ENCODE measurements at regions not wholly inside any gene's neighbourhood (a gene's known extent, or its start where the extent isn't known, plus 50 kb on each side); places are given as distances from the start of the nearest gene placed in this dataset.

GRCh38 chr1:228990906-228991569 lies 255.8 kb downstream of the RHOU start:
- no peak for DNase-seq (ENCODE audit: low read depth)

GRCh38 chr1:228992044-228992443 lies 256.8 kb downstream of the RHOU start:
- DNase-seq (ENCODE audit: low read depth), result no peak

GRCh38 chr1:228992907-228993535 lies 257.7 kb downstream of the RHOU start:
- DNase-seq (ENCODE audit: low read depth), result no peak

DNA sequence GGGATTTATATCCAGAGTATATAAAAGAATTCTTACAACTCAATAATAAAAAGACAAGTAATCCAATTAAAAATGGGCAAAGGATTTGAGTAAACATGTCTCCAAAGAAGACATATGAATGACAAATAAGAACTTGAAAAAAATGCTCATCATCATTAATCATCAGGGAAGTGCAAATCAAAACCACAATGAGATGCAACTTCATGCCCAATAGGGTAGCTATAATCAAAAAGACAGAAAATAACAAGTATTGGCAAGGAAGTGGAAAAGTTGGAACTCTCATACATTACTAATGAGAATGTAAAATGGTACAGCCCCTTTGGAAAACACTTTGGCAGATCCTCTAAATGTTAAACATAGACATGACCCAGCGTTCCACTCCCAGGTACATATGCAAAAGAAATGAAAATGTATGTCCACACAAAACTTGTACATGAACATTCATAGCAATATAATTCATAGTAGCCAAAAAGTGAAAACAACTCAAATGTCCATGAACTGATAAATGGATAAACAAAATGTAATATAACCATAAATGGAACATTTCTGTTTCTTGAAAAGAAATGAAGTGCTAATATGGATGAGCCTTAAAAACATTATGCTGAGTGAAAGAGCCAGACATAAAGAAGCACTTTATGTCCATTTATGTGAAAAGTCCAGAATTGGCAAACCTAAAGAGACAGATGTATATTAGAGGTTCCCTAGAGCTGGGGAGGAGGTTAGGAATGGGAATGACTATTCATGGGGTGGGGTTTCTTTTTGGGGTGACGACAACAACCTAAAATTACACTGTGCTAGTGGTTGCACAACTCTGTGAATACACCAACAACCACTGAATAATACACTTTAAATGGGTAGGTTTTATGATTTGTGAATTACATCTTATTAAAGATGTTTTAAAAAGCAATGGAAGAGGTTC lies 259.7 kb downstream of the RHOU start:
- no peak for DNase-seq (ENCODE audit: low read depth)

- no peak for DNase-seq (ENCODE audit: low read depth)
These were observed 261.0 kb downstream of the RHOU start for GRCh38 chr1:228996281-228996680.

DNA sequence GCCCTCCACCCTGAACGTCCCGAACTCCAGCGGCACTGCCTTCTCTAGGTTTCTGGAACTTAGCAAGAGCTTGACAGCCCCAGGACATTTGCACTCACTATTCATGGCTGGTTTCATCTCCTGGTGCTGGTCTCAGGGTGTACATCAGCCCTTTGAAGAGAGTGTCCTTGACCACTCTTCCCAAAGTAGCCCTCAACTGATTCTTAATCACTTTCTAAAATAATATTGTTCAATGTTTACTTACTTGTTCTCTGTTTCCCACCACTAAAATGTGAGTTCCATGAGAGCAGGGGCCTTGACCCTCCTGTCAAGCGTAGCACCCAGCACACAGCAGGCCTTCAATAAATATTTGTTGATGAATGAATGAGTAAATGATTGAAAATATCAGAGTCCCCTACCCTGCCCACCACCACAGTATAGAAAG lies 262.5 kb downstream of the RHOU start:
- DNase-seq (ENCODE audit: low read depth), result no peak

DNA sequence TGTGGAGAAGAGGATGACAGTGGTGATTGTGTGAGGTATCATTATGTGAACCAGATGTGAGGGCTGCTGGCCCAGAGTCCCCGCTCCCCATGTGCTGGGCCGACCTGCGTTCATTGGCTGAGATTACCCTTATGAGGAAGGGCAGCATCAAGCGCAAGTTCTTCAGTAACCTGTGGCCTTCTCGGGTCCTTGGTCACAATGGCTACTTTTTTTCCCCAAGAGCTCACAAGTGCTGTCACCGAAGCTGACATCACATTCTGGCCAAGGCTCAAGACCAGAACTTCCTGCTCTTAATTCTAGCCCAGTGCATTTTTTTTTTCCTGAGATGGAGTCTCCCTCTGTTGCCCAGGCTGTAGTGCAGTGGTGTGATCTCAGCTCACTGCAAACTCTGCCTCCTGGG lies 262.9 kb downstream of the RHOU start:
- no peak for DNase-seq (ENCODE audit: low read depth)

GRCh38 chr1:228999446-229000170 lies 264.3 kb downstream of the RHOU start:
- no peak for DNase-seq (ENCODE audit: low read depth)

- DNase-seq (ENCODE audit: low read depth), result no peak
These were observed 264.9 kb downstream of the RHOU start for GRCh38 chr1:229000187-229000586.

DNA sequence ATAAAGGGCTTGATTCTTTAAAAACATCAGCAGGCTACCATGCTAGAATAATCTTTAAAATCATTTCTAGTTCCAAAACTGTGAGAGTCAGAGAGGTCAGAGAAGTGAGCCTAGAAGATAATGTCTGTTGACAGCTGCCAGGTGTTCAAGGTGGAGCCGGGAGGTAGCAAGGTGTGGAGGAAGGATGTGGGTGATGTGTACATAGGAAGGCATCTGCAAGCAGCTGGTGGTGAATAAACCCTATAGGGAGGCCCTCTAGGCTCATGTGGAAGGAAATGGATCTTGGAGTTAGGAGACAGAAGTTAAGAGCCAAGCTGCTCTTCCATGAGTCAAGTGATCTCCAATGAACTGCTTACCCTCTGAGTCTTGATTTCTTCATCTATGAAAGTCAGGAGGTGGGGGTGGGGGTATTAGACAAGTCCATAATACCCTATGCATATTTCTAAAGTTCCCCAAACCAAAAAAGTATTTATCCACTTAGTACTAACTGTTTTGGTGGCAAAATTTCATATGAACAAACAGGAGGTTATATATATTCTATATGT lies 266.3 kb downstream of the RHOU start:
- DNase-seq (ENCODE audit: low read depth), result no peak

GRCh38 chr1:229002037-229002436 lies 266.8 kb downstream of the RHOU start:
- no peak for DNase-seq (ENCODE audit: low read depth)

DNA sequence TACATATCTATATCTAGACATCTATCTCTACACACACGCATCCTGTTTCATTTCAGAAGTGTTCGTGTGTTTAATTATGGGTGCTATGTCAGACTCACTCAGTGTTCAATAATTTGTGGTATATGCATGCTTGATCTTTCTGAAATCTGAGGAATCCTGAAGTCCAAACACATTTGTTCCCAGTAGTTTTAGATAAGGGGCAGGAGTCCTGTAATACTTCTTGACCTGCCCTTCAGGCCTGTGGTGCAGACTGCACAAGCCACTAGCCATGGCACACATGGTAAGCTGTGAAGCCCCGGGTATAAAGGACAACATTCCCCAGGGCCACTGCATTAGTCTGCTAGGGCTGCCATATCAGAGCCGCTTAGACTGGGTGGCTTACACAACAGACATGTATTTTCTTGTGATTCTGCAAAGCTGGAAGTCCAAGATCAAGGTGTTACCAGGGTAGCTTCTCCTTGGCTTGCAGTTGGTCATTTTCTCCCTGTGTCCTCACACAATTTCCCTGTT lies 267.2 kb downstream of the RHOU start:
- no peak for DNase-seq (ENCODE audit: low read depth)

DNA sequence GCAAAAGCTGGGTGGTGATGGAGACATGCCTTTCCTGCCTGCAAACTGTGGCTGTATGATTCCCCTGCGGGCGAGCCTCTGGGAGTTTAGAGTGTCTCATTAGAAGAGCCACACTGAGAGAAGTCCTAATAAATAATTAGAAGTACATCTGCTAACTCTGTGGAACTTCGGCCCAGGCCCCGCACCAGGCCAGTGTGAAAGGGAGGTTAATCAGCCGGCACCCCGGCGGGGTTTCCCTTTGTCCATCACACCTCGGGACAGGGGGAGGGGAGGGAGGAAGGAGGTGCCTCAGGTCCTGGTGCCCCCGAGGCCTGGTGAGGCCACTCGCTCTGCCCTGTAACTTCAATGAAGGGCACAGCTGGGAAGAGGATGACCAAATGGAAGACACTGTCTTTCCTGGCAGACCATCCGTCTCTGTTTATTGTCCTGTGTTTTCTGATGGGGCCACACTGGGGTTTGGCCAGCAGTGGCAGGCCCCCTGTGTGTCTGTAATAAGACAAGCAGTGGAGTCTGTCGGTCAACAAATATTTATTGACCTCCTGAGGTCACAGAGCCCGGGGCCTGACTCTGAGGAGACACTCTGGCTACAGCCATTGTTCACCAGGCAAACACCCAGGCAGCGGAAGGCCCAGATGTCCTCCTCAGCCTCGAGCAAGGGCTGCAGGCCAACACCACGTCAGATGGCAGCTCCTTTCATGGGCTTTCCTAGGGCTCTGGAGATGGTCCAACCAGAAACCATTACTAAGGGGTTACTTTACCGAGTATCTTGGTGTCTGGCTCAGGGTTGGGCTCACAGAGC lies 267.5 kb upstream of the RAB4A start:
- DNase-seq (ENCODE audit: low read depth), result no peak

DNA sequence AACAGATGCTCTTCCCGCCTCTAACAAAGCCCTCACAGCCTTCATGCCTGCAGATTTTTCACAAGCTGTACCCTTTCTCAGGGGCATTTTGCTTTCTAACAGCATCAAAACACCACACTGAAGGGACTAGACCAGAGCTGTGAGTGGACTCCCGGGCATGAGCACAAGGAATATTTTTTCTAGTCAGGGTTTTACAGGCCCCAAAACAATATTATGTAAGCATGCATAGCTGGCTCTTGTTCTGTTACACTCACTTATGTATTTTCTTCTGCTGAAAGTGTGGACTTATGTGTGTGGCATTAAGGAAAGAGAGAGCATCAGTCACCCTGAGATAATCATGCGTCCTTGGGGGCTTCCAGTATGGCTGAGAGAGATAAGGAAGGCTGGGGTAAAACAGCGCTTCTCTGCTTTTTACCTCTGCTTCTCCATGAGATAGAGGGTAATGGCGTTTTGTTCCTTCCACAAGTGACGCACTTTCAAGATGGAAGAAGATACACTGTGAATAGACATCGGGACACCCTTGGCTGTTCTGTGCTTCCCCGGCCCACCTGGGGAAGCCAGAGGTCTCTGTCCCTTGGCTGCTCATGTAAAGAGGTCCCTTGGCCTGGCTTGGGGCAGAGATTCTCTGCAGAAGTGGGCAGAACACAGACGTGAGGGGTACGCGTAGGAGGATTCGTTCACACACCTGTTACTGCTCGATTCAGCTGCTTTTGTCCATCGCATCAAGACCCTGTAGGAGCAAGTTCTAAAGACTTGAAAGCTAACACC lies 266.7 kb upstream of the RAB4A start:
- no peak for DNase-seq (ENCODE audit: low read depth)

- no peak for DNase-seq (ENCODE audit: low read depth)
These were observed 265.8 kb upstream of the RAB4A start for GRCh38 chr1:229005097-229005496.

- no peak for DNase-seq (ENCODE audit: low read depth)
These were observed 265.4 kb upstream of the RAB4A start for GRCh38 chr1:229005556-229005955.

- DNase-seq (ENCODE audit: low read depth), result no peak
These were observed 264.6 kb upstream of the RAB4A start for GRCh38 chr1:229006121-229006870.

DNA sequence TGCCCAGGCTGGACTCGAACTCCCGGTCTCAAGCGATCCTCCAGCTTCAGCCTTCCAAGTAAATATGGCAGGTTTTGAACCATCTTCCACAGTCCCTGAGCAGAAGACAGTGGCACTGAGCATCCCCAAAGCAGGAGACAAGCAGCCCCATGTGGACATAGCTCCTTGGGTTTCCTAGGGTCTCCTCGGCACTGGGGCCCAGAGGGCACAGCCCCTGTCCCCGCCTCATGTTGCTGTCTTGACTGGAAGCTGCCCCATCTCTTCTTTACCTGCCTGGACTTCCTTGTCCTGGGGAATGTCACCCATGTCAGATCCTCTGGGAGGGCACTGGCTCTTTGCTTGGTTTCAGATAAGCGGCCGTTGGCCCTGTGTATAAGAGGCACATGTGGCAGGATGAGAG lies 263.7 kb upstream of the RAB4A start:
- no peak for DNase-seq (ENCODE audit: low read depth)

- no peak for DNase-seq (ENCODE audit: low read depth)
These were observed 263.2 kb upstream of the RAB4A start for GRCh38 chr1:229007701-229008100.
